ENCODE measurements at regions not wholly inside any gene's neighbourhood (a gene's known extent, or its start where the extent isn't known, plus 50 kb on each side); places are given as distances from the start of the nearest gene placed in this dataset.

DNA sequence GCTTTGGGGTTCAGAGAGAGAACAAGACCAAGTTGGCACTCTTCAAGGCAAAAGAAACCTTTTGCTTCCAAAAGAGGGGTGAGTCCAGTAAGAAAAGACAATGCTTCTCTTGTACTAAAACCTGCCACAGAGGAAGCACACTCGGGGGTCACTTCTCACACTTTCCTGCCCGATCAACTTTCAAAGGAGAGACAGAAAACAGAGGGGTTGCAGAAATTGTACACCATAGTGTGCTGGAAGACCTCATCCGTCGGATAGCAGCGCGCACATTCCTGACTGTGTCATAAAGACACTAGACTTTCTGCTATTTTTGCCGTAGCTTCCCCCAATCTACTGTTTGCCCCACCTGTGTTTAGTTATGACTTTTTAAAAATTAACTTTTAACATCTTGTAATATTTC, 66.9 kb downstream of the OR2K2 start:
- Histone ChIP-seq H4K5ac (ENCODE audit: low read depth, low read length) (no peak overlapping the region), H2BK5ac (ENCODE audit: low read depth, low read length, poor library complexity, severe bottlenecking) (no peak overlapping the region), H3K56ac (ENCODE audit: extremely low read depth, insufficient read depth, low read length) (no peak overlapping the region), H2AK5ac (ENCODE audit: low read depth, low read length) (no peak overlapping the region), H3K14ac (replicated peaks; ENCODE audit: low read depth, low read length) (no peak overlapping the region), H4K8ac (ENCODE audit: low read depth in 2 of 2, low read length in 2 of 2) (no peak overlapping the region), H2AFZ (replicated peaks; ENCODE audit: low read length, poor library complexity) (no peak overlapping the region), H3K79me1 (ENCODE audit: low read depth in 1 of 2, low read length in 2 of 2) (no peaks in the 10 kb centered on the region), H2AK9ac (replicated peaks; ENCODE audit: low read depth, low read length, poor library complexity) (no peak overlapping the region), H3K27me3 (ENCODE audit: control insufficient read depth, insufficient read depth, low read length) (no peaks in the 10 kb centered on the region), H3K27ac (ENCODE audit: insufficient read depth, low read length) (no peak overlapping the region), H3K9me1 (ENCODE audit: insufficient read depth, low read length) (no peaks in the 10 kb centered on the region), H2BK15ac (ENCODE audit: low read depth, low read length) (no peak overlapping the region), H3K9me3 (ENCODE audit: control insufficient read depth, insufficient read depth, low read length) (no peaks in the 10 kb centered on the region), H4K20me1 (ENCODE audit: insufficient read depth, low read length) (no peaks in the 10 kb centered on the region), H3K4ac (ENCODE audit: low read depth, low read length) (no peak overlapping the region), H3K23ac (ENCODE audit: low read depth, low read length) (0 out of 2 replicates have a peak overlapping the region, but pooled peaks have one; percentile 28), H3K9ac (ENCODE audit: low read depth, low read length) (no peak overlapping the region), H3K36me3 (ENCODE audit: control insufficient read depth, insufficient read depth, low read length) (no peaks in the 10 kb centered on the region), H2BK20ac (ENCODE audit: low read depth, low read length) (no peak overlapping the region), H3K18ac (ENCODE audit: low read depth, low read length) (no peak overlapping the region), H3K4me3 (ENCODE audit: insufficient read depth, low read depth, low read length) (no peak overlapping the region), H3K4me2 (ENCODE audit: low read depth, low read length) (no peak overlapping the region), H4K91ac (ENCODE audit: insufficient read depth, low read depth, low read length) (no peak overlapping the region), H2BK120ac (ENCODE audit: low read depth, low read length) (no peak overlapping the region), H3K4me1 (ENCODE audit: control insufficient read depth, insufficient read depth, low read length) (no peaks in the 10 kb centered on the region)
- TF ChIP-seq MAZ (IDR thresholded peaks at IDR 0.05; ENCODE audit: borderline replicate concordance, low read depth, low read length) (no peak), NFE2L2 (IDR thresholded peaks at IDR 0.05; ENCODE audit: low read depth, low read length) (no peak), FOS (IDR thresholded peaks at IDR 0.05; ENCODE audit: low read depth, low read length) (no peak), POLR2A (IDR thresholded peaks at IDR 0.05; ENCODE audit: low read depth, low read length) (no peak), SMC3 (IDR thresholded peaks at IDR 0.05; ENCODE audit: low read depth, low read length) (no peak)
- TF ChIP-seq, protein P1, sequence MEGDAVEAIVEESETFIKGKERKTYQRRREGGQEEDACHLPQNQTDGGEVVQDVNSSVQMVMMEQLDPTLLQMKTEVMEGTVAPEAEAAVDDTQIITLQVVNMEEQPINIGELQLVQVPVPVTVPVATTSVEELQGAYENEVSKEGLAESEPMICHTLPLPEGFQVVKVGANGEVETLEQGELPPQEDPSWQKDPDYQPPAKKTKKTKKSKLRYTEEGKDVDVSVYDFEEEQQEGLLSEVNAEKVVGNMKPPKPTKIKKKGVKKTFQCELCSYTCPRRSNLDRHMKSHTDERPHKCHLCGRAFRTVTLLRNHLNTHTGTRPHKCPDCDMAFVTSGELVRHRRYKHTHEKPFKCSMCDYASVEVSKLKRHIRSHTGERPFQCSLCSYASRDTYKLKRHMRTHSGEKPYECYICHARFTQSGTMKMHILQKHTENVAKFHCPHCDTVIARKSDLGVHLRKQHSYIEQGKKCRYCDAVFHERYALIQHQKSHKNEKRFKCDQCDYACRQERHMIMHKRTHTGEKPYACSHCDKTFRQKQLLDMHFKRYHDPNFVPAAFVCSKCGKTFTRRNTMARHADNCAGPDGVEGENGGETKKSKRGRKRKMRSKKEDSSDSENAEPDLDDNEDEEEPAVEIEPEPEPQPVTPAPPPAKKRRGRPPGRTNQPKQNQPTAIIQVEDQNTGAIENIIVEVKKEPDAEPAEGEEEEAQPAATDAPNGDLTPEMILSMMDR (conservative IDR thresholded peaks at IDR 0.05; ENCODE audit: low read depth, low read length) = no peak
- TF ChIP-seq, protein P2, sequence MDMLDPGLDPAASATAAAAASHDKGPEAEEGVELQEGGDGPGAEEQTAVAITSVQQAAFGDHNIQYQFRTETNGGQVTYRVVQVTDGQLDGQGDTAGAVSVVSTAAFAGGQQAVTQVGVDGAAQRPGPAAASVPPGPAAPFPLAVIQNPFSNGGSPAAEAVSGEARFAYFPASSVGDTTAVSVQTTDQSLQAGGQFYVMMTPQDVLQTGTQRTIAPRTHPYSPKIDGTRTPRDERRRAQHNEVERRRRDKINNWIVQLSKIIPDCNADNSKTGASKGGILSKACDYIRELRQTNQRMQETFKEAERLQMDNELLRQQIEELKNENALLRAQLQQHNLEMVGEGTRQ (IDR thresholded peaks at IDR 0.05; ENCODE audit: low read depth, low read length) = no peak
- dilution Hi-C loops (cut with HindIII; ENCODE audit: low sequenced_read_pairs, unreplicated experiment) (no loop called here), in situ Hi-C loops (cut with MboI; ENCODE audit: low sequenced_read_pairs) (no loop called here), intact Hi-C loops (cut with micrococcal nuclease) (no loop called here)
- ChIA-PET CTCF (interaction anchor here (0.8 kb wide), 1 partner anchor 23 kb away, joined by 3 read pairs; no protein-coding TSS in a partner anchor), POLR2A (ENCODE audit: unreplicated experiment) (no interaction called here)
- no peak for DNase-seq
- no peak for ATAC-seq (ENCODE audit: low read depth)
- WGBS, 2 experiments (ENCODE audit: extremely low coverage in 2 of 2, insufficient read length in 1 of 2) = no CpG with 5 or more reads among the region's 7 CpGs
- no TSS peak for BruUV-seq (replicated peaks)

Measured in IMR-90 (cell line).